ENCODE measurements at regions not wholly inside any gene's neighbourhood (a gene's known extent, or its start where the extent isn't known, plus 50 kb on each side); places are given as distances from the start of the nearest gene placed in this dataset.

DNA sequence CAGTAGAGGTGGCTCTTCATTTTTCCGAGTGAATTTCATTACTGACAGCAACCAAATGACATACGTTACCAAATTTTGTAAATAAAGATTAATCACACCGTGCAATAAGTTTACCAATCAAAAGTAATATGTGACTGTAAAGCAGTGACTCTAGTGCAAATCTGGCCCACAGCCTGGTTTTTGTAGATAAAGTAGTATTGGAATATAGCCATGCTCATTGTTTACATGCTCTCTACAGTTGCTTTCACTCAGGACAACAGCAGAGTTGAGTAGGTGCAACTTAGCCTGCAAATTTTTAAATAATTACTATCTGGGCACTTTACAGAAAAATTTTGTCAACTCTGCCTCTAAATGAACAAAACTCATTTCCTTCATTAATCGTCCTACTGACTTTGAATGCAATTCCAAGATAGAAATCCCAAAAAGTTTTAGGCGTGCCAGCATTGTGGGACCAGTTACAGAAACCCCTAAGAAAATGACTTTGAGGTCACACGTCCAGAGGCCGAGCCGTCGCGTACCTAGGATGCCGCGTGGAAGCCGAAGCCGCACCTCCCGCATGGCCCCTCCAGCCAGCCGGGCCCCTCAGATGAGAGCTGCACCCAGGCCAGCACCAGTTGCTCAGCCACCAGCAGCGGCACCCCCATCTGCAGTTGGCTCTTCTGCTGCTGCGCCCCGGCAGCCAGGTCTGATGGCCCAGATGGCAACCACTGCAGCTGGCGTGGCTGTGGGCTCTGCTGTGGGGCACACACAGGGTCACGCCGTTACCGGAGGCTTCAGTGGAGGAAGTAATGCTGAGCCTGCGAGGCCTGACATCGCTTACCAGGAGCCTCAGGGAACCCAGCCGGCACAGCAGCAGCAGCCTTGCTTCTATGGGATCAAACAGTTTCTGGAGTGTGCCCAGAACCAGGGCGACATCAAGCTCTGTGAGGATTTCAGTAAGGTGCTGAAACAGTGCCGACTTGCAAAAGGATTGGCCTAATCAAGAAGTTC is 180.7 kb upstream of the TLE4 start:
- Histone ChIP-seq H3K9ac (ENCODE audit: low read length) (no peak overlapping the region), H3K9me3 (ENCODE audit: low read length) (no peaks in the 10 kb centered on the region), H3K27ac (ENCODE audit: low read depth, low read length) (no peak overlapping the region)

DNA sequence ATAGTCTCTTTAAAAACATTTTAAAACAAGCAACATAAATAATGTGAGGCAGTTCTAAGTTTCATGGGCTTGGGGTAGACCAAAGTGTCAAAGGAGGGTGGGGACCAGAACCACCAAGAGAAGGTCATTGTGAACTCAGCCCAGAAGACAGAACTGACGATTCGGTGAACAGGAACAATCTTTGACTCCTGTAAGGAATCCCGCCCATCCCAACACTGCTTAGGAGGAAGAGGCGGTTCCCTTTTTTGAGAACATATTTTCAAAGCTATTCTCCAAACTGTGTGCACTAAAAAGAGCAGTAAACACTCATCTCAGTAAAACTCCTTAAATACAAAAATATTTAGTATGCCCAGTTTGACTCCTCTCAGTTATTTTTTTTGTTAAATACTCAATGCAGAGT is 176.5 kb upstream of the TLE4 start:
- Histone ChIP-seq H3K27ac (ENCODE audit: low read depth, low read length) (no peak overlapping the region), H3K27me3 (ENCODE audit: control insufficient read depth in 1 of 2, insufficient read depth in 2 of 2, low read length in 2 of 2) (no peaks in the 10 kb centered on the region), H3K9me3 (ENCODE audit: low read length) (no peaks in the 10 kb centered on the region), H3K36me3 (ENCODE audit: insufficient read depth, low read length) (no peaks in the 10 kb centered on the region), H3K9ac (ENCODE audit: low read length) (no peak overlapping the region), H3K4me1 (ENCODE audit: insufficient read depth, low read length) (no peaks in the 10 kb centered on the region), H3K4me3 (ENCODE audit: low read depth in 1 of 2, low read length in 2 of 2) (no peak overlapping the region)

More for the DNA sequence above, 180.7 kb upstream of the TLE4 start:
- H3K27me3 ChIP-seq (ENCODE audit: control insufficient read depth in 1 of 2, insufficient read depth in 2 of 2, low read length in 2 of 2): no peaks in the 10 kb centered on the region
- H3K4me1 ChIP-seq (ENCODE audit: insufficient read depth, low read length): no peaks in the 10 kb centered on the region
- H3K4me3 ChIP-seq (ENCODE audit: low read depth in 1 of 2, low read length in 2 of 2): no peak overlapping the region
- no peaks in the 10 kb centered on the region for H3K36me3 ChIP-seq (ENCODE audit: insufficient read depth, low read length)

DNA sequence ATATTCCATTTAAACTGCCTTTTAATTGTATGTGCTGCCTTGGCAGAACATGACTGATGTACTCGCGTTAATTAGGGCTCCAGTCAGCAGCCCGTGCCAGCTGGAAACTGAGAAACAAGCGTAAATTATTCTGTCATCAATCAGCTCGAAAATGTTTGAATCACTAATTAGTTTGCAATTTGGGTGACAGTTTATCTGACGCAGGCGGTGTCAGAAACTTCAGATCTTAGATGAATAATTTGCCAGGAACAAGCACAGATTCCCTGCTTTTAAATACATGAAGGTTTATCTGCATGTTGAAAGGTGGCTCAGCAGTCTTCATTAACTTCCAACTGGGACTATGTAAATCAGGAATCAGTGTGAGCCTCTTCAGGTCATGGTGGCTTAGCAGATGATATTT is 176.0 kb upstream of the TLE4 start:
- Histone ChIP-seq H3K36me3 (ENCODE audit: insufficient read depth, low read length) (no peaks in the 10 kb centered on the region), H3K9me3 (ENCODE audit: low read length) (no peaks in the 10 kb centered on the region), H3K4me1 (ENCODE audit: insufficient read depth, low read length) (no peaks in the 10 kb centered on the region), H3K27me3 (ENCODE audit: control insufficient read depth in 1 of 2, insufficient read depth in 2 of 2, low read length in 2 of 2) (no peaks in the 10 kb centered on the region), H3K9ac (ENCODE audit: low read length) (no peak overlapping the region), H3K27ac (ENCODE audit: low read depth, low read length) (no peak overlapping the region), H3K4me3 (ENCODE audit: low read depth in 1 of 2, low read length in 2 of 2) (no peak overlapping the region)

DNA sequence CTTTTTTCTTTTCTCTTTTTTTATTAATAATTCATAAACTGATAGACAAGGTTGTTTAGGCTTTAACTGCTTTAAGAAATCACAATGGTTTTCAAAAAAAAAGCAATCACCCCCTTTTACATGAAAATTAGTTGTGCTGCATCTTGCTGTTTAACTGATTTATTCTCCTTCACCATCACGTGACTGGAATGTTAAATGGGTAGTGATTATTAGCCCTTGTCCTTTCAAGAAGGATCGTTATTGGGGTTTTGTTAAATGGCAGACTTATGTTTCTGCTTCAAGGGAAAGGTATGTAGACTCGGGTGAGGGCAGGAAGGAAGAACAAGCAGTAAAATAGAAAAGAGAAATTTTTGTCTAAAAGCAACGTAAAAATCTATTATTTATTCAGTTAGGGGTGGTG is 175.6 kb upstream of the TLE4 start:
- no peaks in the 10 kb centered on the region for H3K27me3 ChIP-seq (ENCODE audit: control insufficient read depth in 1 of 2, insufficient read depth in 2 of 2, low read length in 2 of 2)
- no peaks in the 10 kb centered on the region for H3K9me3 ChIP-seq (ENCODE audit: low read length)
- H3K36me3 ChIP-seq (ENCODE audit: insufficient read depth, low read length): no peaks in the 10 kb centered on the region
- no peaks in the 10 kb centered on the region for H3K4me1 ChIP-seq (ENCODE audit: insufficient read depth, low read length)
- no peak overlapping the region for H3K4me3 ChIP-seq (ENCODE audit: low read depth in 1 of 2, low read length in 2 of 2)
- H3K27ac ChIP-seq (ENCODE audit: low read depth, low read length): no peak overlapping the region
- H3K9ac ChIP-seq (ENCODE audit: low read length): no peak overlapping the region

DNA sequence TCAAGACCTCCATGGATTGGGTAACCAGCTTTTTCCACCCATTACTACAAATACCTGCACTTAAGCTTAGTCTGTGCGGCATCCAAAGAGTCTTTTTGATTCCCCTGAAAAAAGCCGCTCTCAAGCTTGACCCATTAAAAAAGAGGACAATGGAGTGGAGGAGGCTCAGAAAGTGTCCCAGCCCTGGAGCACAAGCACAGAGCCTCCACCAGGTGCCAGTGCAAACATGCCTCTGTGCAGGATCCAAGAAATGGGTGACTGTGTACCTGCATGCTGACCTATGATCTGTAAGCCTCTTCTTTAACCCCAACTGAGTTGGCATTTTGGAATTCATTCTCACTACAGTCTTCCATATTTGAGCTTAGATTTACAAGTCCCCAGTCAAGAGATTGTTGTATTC is 168.3 kb upstream of the TLE4 start:
- Histone ChIP-seq H3K4me3 (ENCODE audit: low read depth in 1 of 2, low read length in 2 of 2) (no peak overlapping the region), H3K36me3 (ENCODE audit: insufficient read depth, low read length) (no peaks in the 10 kb centered on the region), H3K9ac (ENCODE audit: low read length) (no peak overlapping the region), H3K4me1 (ENCODE audit: insufficient read depth, low read length) (no peaks in the 10 kb centered on the region), H3K27me3 (ENCODE audit: control insufficient read depth in 1 of 2, insufficient read depth in 2 of 2, low read length in 2 of 2) (no peaks in the 10 kb centered on the region), H3K27ac (ENCODE audit: low read depth, low read length) (no peak overlapping the region), H3K9me3 (ENCODE audit: low read length) (no peaks in the 10 kb centered on the region)

DNA sequence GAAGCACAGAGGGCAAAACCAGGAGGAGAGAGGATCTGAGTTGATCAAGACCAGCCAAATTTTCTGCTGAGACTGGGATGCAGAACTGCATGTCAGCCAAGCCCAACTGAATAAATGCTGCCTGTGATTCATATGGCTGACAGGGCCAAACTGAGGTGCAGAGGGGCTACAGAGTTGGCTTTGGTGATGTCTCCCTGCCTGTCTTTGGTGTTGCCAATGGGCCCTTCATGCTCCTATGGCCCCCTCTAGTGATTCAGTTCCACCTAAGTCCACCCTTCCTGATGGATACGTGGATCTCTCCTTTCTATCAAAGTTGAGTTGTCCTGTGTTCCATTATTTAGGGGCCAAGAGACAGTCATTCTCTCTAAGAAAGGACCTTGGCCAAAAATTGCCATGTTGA is 163.6 kb upstream of the TLE4 start:
- H3K27ac ChIP-seq (ENCODE audit: low read depth, low read length): no peak overlapping the region
- H3K9me3 ChIP-seq (ENCODE audit: low read length): no peaks in the 10 kb centered on the region
- H3K36me3 ChIP-seq (ENCODE audit: insufficient read depth, low read length): no peaks in the 10 kb centered on the region
- no peak overlapping the region for H3K9ac ChIP-seq (ENCODE audit: low read length)
- H3K4me3 ChIP-seq (ENCODE audit: low read depth in 1 of 2, low read length in 2 of 2): no peak overlapping the region
- no peaks in the 10 kb centered on the region for H3K4me1 ChIP-seq (ENCODE audit: insufficient read depth, low read length)
- H3K27me3 ChIP-seq (ENCODE audit: control insufficient read depth in 1 of 2, insufficient read depth in 2 of 2, low read length in 2 of 2): no peaks in the 10 kb centered on the region

DNA sequence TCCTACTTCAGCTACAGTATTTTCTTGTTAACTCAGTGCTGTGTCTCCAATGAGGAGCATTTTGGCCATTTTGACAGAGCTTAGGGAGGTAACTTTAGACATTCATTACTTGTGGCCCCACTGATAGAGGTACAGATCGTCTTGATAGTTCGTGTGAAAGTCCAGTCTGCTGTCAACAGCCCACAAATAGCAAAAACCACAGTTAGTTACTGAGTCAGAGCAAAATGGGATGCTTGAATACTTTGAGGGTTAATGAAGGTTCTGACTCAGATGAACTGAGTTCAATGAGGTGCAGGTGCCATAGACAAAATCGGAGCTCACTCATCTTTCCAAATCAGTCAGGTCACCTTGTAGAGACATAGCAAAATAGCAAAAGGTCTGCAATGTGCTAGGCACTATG is 163.1 kb upstream of the TLE4 start:
- Histone ChIP-seq H3K36me3 (ENCODE audit: insufficient read depth, low read length) (no peaks in the 10 kb centered on the region), H3K4me3 (ENCODE audit: low read depth in 1 of 2, low read length in 2 of 2) (no peak overlapping the region), H3K27ac (ENCODE audit: low read depth, low read length) (no peak overlapping the region)

DNA sequence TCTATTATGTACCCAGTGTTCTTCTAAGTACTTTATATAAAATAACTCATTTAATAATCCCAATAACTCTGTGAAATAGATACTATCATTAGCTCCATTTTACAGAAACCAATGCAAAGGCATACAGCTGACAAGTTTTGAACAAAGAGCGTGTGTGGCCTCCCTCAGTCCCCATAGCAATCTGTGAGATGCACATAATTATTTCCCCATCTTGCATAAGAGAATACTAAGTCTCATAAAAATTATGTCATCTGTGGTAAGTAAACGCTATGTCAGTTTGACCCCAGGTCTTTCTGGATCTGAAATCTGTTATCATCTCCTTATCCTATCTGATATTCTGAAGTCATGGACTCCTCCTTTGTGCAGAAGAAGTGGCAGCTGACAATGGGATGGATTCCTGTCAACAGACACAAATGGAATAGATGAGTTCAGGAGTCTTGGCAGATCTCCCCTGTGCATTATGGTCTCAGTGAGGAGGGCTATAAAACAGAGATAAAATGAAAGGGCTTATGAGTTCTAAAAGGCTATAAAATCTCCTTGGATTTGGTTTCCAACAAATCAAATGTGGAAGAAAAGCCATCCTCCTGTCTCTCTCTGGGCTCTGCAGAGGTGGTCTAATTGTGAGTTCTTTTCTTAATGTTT is 162.5 kb upstream of the TLE4 start:
- Histone ChIP-seq H3K36me3 (ENCODE audit: insufficient read depth, low read length) (no peaks in the 10 kb centered on the region), H3K4me3 (ENCODE audit: low read depth in 1 of 2, low read length in 2 of 2) (no peak overlapping the region), H3K27me3 (ENCODE audit: control insufficient read depth in 1 of 2, insufficient read depth in 2 of 2, low read length in 2 of 2) (no peaks in the 10 kb centered on the region), H3K9ac (ENCODE audit: low read length) (no peak overlapping the region), H3K27ac (ENCODE audit: low read depth, low read length) (no peak overlapping the region), H3K9me3 (ENCODE audit: low read length) (no peaks in the 10 kb centered on the region), H3K4me1 (ENCODE audit: insufficient read depth, low read length) (no peaks in the 10 kb centered on the region)

More for the DNA sequence above, 163.1 kb upstream of the TLE4 start:
- Histone ChIP-seq H3K9me3 (ENCODE audit: low read length) (no peaks in the 10 kb centered on the region), H3K9ac (ENCODE audit: low read length) (no peak overlapping the region), H3K27me3 (ENCODE audit: control insufficient read depth in 1 of 2, insufficient read depth in 2 of 2, low read length in 2 of 2) (no peaks in the 10 kb centered on the region), H3K4me1 (ENCODE audit: insufficient read depth, low read length) (no peaks in the 10 kb centered on the region)

DNA sequence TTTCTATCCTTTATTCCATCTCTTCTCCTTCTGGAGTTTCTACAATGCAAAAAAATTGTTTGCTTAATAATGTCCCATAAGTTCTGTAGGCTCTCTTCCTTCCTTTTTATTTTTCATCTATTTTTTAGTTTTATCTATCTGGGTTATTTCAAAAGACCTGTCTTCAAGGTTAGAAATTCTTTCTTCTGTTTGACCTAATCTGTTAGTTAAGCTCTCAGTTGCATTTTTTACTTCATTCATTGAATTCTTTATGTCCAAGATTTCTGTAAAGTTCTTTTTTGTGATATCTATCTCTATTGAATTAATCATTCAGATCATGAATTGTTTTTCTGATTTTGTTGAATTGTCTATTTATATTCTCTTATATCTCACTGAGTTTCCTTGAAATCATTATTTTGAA is 145.9 kb upstream of the TLE4 start:
- H3K9ac ChIP-seq (ENCODE audit: low read length): no peak overlapping the region
- peaks cover 7% of the 10 kb centered on the region for H3K9me3 ChIP-seq (ENCODE audit: low read length)
- H3K4me1 ChIP-seq (ENCODE audit: insufficient read depth, low read length): no peaks in the 10 kb centered on the region
- no peak overlapping the region for H3K4me3 ChIP-seq (ENCODE audit: low read depth in 1 of 2, low read length in 2 of 2)
- H3K36me3 ChIP-seq (ENCODE audit: insufficient read depth, low read length): no peaks in the 10 kb centered on the region
- H3K27ac ChIP-seq (ENCODE audit: low read depth, low read length): no peak overlapping the region
- no peaks in the 10 kb centered on the region for H3K27me3 ChIP-seq (ENCODE audit: control insufficient read depth in 1 of 2, insufficient read depth in 2 of 2, low read length in 2 of 2)

DNA sequence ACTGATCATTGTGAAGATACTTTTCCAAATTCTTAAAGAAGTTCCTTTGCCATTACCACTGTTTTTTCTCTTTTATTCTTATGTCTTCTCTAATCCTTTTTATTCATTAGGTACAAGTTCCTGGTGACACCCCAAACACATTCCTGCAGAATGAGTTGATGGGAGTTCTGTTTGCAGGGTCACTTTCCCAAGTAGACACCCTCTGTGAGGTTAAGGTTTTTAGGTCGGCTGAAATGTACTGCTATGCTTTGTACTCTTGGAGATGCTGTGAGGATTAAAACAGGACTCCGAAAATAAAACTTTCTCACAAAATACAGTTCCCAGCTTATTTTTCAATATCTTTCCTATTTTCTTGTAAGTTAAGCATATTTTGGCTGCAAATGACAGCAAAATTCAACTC is 143.3 kb upstream of the TLE4 start:
- Histone ChIP-seq H3K27ac (ENCODE audit: low read depth, low read length) (no peak overlapping the region), H3K4me3 (ENCODE audit: low read depth in 1 of 2, low read length in 2 of 2) (no peak overlapping the region), H3K36me3 (ENCODE audit: insufficient read depth, low read length) (no peaks in the 10 kb centered on the region), H3K4me1 (ENCODE audit: insufficient read depth, low read length) (no peaks in the 10 kb centered on the region), H3K9ac (ENCODE audit: low read length) (no peak overlapping the region), H3K9me3 (ENCODE audit: low read length) (peaks cover 7% of the 10 kb centered on the region), H3K27me3 (ENCODE audit: control insufficient read depth in 1 of 2, insufficient read depth in 2 of 2, low read length in 2 of 2) (no peaks in the 10 kb centered on the region)

DNA sequence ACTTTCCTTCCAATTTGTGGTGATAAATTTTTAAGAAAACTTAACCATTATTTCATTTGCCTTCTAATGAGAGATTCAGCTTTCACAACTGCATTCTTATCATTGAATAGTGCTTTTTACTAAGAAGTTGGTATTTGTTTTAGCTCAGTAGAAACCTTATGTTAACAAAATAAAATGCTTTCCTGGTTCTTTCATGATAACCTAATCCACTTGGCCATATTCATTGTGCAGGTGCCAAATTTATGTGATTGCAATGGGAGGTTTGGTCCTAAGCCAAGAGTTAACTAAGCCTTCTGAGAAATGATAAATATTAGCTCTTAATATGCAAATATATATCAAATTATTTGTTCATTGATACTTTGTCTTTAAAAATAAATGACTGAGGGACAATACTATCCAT is 141.1 kb upstream of the TLE4 start:
- Histone ChIP-seq H3K9me3 (ENCODE audit: low read length) (peaks cover 4% of the 10 kb centered on the region), H3K9ac (ENCODE audit: low read length) (no peak overlapping the region), H3K36me3 (ENCODE audit: insufficient read depth, low read length) (no peaks in the 10 kb centered on the region), H3K4me1 (ENCODE audit: insufficient read depth, low read length) (no peaks in the 10 kb centered on the region), H3K4me3 (ENCODE audit: low read depth in 1 of 2, low read length in 2 of 2) (no peak overlapping the region), H3K27ac (ENCODE audit: low read depth, low read length) (no peak overlapping the region), H3K27me3 (ENCODE audit: control insufficient read depth in 1 of 2, insufficient read depth in 2 of 2, low read length in 2 of 2) (no peaks in the 10 kb centered on the region)
